ENCODE measurements at regions not wholly inside any gene's neighbourhood (a gene's known extent, or its start where the extent isn't known, plus 50 kb on each side); places are given as distances from the start of the nearest gene placed in this dataset.

DNA sequence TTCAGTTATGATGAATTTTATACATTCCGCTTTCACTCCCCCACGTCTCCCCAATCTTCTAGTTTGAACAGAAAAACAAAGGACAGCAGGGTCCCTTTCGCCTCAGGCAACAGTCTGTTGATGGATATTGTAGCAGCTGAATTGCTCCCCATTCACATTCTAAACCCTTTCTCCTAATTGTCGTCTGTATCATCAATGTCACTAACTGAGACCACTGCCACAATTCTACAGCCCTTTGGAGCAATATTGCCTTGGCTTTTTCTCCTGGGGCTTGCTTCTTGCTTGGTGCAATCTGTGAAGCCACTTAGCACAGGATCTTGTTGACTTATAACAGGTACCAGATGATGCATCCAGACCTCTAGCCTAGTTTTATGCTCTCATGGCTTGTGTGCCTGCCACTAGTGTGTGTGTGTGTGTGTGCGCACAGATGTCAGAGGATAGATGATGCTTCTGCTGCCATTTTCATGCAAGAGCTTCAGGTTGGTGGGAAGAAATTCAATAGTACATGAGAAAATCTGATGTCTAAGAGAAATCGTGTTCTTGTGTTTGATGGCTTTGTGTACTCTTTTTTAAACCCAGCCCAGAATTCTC is 195.2 kb upstream of the ISL1 start:
- no peaks in the 10 kb centered on the region for H3K27me3 ChIP-seq (replicated peaks in 1 of 2; ENCODE audit: control insufficient read depth in 2 of 2, insufficient read depth in 2 of 2, low read length in 1 of 2)
- intact Hi-C loops (cut with micrococcal nuclease; ENCODE audit: unreplicated experiment) (no loop called here), in situ Hi-C loops (cut with MboI) (no loop called here)
- H3K9me3 ChIP-seq (replicated peaks; ENCODE audit: control insufficient read depth, insufficient read depth, low read length) = no peaks in the 10 kb centered on the region
- FAIRE-seq = no peak
- ChIA-PET SMC1A (ENCODE audit: uncharacterized antibody, unreplicated experiment) (no interaction called here), RAD21 (ENCODE audit: unreplicated experiment) (no interaction called here), POLR2A (no interaction called here), CTCF (no interaction called here)
- DNase-seq (ENCODE audit: low read depth, low spot score) = no peak
- no peaks in the 10 kb centered on the region for H3K36me3 ChIP-seq (ENCODE audit: control insufficient read depth in 2 of 2, insufficient read depth in 2 of 2, low read length in 1 of 2)
- no peak overlapping the region for H3K4me3 ChIP-seq
- no peak for ATAC-seq
- H3K4me2 ChIP-seq (ENCODE audit: control insufficient read depth, insufficient read depth) = no peak overlapping the region
- 36% methylated on average over 6 of the region's 6 CpGs for WGBS (ENCODE audit: insufficient coverage, insufficient replicate concordance, low lambda C conversion rate, missing lambda C conversion rate)
- no TSS peak for BruUV-seq (replicated peaks)
- no peaks in the 10 kb centered on the region for H3K4me1 ChIP-seq (ENCODE audit: control insufficient read depth, insufficient read depth, low read length)
- no peak overlapping the region for H3K9ac ChIP-seq (ENCODE audit: control insufficient read depth, insufficient read depth, low read length)
- no peaks in the 10 kb centered on the region for H3K79me2 ChIP-seq (ENCODE audit: control insufficient read depth, insufficient read depth, low read length)
- H4K20me1 ChIP-seq (ENCODE audit: control insufficient read depth, insufficient read depth) = no peaks in the 10 kb centered on the region
- H2AFZ ChIP-seq (ENCODE audit: control insufficient read depth, low read depth, low read length) = no peak overlapping the region
- H3K27ac ChIP-seq (ENCODE audit: control insufficient read depth, insufficient read depth) = no peak overlapping the region
- TF ChIP-seq HCFC1 (IDR thresholded peaks at IDR 0.05; ENCODE audit: low read length) (no peak), IRF5 (IDR thresholded peaks at IDR 0.05; ENCODE audit: borderline replicate concordance) (no peak), HDAC2 (IDR thresholded peaks at IDR 0.05) (no peak), CUX1 (IDR thresholded peaks at IDR 0.05; ENCODE audit: insufficient replicate concordance, low read depth, low read length) (no peak), NFIC (IDR thresholded peaks at IDR 0.05; ENCODE audit: low read depth, low read length) (no peak), SRF (IDR thresholded peaks at IDR 0.05; ENCODE audit: low read depth in 2 of 2, low read length in 2 of 2) (no peak), NBN (IDR thresholded peaks at IDR 0.05) (no peak), MEF2A (IDR thresholded peaks at IDR 0.05; ENCODE audit: insufficient read depth, low read depth, low read length) (no peak), HDGF (IDR thresholded peaks at IDR 0.05) (no peak), KAT2A (conservative IDR thresholded peaks at IDR 0.05; ENCODE audit: control insufficient read depth, low read depth, low read length) (no peak), ETV6 (conservative IDR thresholded peaks at IDR 0.05 in 1 of 2, IDR thresholded peaks at IDR 0.05 in 1 of 2; ENCODE audit: borderline replicate concordance in 1 of 2, low read depth in 1 of 2) (no peak)
- TF ChIP-seq, protein P1, sequence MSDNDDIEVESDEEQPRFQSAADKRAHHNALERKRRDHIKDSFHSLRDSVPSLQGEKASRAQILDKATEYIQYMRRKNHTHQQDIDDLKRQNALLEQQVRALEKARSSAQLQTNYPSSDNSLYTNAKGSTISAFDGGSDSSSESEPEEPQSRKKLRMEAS (IDR thresholded peaks at IDR 0.05; ENCODE audit: low read depth, low read length) = no peak
- TF ChIP-seq, protein P2, sequence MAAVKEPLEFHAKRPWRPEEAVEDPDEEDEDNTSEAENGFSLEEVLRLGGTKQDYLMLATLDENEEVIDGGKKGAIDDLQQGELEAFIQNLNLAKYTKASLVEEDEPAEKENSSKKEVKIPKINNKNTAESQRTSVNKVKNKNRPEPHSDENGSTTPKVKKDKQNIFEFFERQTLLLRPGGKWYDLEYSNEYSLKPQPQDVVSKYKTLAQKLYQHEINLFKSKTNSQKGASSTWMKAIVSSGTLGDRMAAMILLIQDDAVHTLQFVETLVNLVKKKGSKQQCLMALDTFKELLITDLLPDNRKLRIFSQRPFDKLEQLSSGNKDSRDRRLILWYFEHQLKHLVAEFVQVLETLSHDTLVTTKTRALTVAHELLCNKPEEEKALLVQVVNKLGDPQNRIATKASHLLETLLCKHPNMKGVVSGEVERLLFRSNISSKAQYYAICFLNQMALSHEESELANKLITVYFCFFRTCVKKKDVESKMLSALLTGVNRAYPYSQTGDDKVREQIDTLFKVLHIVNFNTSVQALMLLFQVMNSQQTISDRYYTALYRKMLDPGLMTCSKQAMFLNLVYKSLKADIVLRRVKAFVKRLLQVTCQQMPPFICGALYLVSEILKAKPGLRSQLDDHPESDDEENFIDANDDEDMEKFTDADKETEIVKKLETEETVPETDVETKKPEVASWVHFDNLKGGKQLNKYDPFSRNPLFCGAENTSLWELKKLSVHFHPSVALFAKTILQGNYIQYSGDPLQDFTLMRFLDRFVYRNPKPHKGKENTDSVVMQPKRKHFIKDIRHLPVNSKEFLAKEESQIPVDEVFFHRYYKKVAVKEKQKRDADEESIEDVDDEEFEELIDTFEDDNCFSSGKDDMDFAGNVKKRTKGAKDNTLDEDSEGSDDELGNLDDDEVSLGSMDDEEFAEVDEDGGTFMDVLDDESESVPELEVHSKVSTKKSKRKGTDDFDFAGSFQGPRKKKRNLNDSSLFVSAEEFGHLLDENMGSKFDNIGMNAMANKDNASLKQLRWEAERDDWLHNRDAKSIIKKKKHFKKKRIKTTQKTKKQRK (IDR thresholded peaks at IDR 0.05; ENCODE audit: low read depth, low read length) = no peak

Data from GM12878 (cell line).